ENCODE measurements at regions not wholly inside any gene's neighbourhood (a gene's known extent, or its start where the extent isn't known, plus 50 kb on each side); places are given as distances from the start of the nearest gene placed in this dataset.
A peak's percentile ranks its signal among the peaks of the same experiment; 100 is the strongest.

DNA sequence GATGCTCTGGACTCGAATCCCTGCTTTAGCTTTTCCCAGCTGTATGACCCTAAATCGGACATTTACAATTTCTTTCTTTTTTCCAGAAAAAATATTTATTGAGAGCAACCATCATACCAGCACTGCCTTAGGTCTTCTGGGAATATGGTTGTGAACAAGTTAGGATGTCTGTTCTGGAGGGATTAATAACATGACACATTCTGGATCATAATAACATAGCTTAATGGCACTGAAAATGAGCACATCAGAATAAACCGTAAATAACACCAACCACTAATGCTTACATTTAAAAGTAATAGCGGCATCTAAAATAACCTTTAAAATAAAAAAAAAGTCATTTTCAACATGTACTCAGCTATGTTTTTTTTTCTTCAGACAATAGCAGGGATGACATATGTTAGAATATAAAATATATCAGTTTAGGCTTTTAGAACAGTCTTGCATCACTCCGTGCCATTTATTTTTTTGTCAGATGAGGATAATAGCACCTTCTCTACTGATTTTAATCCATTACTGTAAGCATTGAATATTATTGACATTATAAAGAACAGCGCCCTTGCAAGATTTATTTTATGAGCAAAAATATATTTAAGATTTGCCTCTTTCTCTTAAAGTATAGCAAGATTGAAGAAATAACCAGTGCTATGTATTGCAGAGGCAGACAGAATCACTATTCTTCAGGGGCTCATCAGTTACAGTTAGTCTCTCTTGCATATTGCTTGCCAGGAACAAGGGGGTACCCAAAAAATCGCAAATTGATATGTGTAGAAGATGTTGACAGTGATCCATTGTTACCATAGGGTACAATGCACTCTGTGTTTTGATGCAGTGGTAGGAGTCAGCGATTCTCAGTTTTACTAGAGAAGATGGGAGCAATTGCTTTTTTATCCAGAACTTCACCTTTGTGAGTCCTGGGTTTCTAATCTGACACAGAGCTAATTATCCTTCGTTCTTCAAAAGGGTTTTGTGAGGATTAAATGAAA lies 168.4 kb upstream of the NR3C1 start:
- TF ChIP-seq, protein P1, sequence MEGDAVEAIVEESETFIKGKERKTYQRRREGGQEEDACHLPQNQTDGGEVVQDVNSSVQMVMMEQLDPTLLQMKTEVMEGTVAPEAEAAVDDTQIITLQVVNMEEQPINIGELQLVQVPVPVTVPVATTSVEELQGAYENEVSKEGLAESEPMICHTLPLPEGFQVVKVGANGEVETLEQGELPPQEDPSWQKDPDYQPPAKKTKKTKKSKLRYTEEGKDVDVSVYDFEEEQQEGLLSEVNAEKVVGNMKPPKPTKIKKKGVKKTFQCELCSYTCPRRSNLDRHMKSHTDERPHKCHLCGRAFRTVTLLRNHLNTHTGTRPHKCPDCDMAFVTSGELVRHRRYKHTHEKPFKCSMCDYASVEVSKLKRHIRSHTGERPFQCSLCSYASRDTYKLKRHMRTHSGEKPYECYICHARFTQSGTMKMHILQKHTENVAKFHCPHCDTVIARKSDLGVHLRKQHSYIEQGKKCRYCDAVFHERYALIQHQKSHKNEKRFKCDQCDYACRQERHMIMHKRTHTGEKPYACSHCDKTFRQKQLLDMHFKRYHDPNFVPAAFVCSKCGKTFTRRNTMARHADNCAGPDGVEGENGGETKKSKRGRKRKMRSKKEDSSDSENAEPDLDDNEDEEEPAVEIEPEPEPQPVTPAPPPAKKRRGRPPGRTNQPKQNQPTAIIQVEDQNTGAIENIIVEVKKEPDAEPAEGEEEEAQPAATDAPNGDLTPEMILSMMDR (IDR thresholded peaks at IDR 0.05; ENCODE audit: low read depth, low read length, missing control alignments): no peak
- DNase-seq: no peak
- in situ Hi-C loops (cut with HindIII; ENCODE audit: low pct_ligation_motif_present, low sequenced_read_pairs): no loop called here

DNA sequence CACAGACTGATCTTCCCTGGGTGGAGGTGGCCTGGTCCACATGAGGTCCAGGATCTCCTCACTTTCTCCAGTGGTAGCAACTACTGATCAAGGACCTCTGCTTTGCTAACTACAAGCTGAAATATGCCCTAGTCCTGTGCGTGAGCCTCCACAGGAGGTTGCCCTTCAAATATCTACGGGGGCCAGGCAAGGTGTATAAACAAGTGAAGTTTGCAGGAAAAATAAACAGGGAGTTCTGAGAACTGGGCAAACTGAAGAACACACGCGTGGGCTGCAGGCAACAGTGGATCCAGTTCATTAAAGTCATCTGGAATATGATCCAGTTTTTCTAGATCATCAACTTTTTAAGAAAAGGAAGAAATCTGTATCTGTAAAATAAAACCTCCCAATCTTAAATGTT lies 167.5 kb upstream of the NR3C1 start:
- no peak for DNase-seq
- no peak overlapping the region for H3K4me3 ChIP-seq (ENCODE audit: low read depth, low read length)
- no peaks in the 10 kb centered on the region for H3K36me3 ChIP-seq (replicated peaks)
- TF ChIP-seq, protein P1 (IDR thresholded peaks at IDR 0.05; ENCODE audit: low read depth, low read length, missing control alignments): no peak
- in situ Hi-C loops (cut with HindIII; ENCODE audit: low pct_ligation_motif_present, low sequenced_read_pairs): no loop called here
- H3K27ac ChIP-seq: no peak overlapping the region
- H3K27me3 ChIP-seq (replicated peaks): no peaks in the 10 kb centered on the region

More for the DNA sequence above, 168.4 kb upstream of the NR3C1 start:
- Histone ChIP-seq H3K27me3 (replicated peaks) (no peaks in the 10 kb centered on the region), H3K36me3 (replicated peaks) (no peaks in the 10 kb centered on the region), H3K27ac (no peak overlapping the region), H3K4me3 (ENCODE audit: low read depth, low read length) (no peak overlapping the region)

DNA sequence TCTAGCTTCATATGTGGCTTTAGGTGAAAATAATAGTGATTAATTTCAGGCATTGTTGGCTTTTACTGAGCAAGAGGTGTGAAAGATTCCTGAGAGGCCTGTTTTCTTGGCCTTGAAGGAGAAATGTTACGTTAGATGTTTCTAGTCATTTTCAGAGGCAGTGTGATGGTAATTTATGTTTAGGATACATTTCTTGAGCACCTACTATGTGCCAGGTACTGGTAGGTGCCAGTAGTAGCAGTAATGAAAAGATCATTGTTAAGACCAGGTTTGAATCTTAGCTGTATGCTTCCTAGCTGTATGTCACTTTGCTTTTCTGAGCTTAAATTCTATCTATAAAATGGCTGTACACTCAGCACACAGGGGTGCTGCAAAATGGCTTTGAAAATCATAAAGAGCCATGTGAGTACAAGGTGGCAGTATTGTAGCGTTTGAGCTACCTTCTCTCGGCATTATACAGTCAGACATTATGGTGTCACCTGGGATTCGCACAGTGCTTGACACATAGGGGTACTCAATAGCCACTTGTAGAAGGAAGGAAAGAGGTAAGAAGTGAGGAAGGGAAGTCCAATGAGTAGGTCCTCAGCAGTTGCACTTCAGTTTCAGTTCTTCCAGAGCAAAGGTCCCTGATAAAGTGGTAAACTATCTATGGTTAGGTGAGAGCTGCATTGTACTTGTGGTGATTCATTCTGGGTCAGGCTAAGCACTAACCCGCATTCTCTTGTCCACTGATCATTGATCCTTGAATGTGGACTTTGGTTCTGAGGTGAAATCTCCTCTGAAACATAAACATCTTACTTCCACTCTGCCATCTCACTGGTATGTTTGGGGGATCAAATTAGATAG lies 166.5 kb upstream of the NR3C1 start:
- TF ChIP-seq, protein P1 (IDR thresholded peaks at IDR 0.05; ENCODE audit: low read depth, low read length, missing control alignments): no peak
- H3K27me3 ChIP-seq (replicated peaks): no peaks in the 10 kb centered on the region
- no peak for DNase-seq
- in situ Hi-C loops (cut with HindIII; ENCODE audit: low pct_ligation_motif_present, low sequenced_read_pairs): no loop called here
- no peak overlapping the region for H3K4me3 ChIP-seq (ENCODE audit: low read depth, low read length)
- no peak overlapping the region for H3K27ac ChIP-seq
- no peaks in the 10 kb centered on the region for H3K36me3 ChIP-seq (replicated peaks)

DNA sequence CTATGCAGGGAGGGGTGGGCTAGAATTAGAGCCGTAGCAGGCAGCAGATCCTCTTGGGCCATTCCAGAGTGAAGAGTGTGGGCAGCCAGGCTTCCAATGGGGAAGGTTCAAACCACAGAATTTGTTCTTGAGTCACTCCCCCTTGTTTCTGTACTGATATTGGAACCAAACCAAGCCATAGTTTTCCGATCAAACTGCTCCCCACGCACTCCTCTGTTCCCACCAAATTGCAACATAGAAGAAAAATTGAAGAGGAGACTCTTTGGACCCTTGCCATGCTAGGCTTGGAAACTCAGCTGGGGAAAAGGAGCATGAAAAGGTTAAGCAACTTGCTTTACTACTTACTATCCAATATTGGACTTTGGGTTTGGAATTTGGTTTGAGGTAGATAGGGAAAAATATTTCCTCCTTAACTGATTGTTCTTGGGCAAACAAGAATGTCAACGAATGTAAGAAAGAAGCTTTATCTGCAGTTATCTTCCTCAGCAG lies 165.8 kb upstream of the NR3C1 start:
- in situ Hi-C loops (cut with HindIII; ENCODE audit: low pct_ligation_motif_present, low sequenced_read_pairs): no loop called here
- TF ChIP-seq, protein P1 (IDR thresholded peaks at IDR 0.05; ENCODE audit: low read depth, low read length, missing control alignments): no peak
- Histone ChIP-seq H3K4me3 (ENCODE audit: low read depth, low read length) (no peak overlapping the region), H3K27me3 (replicated peaks) (no peaks in the 10 kb centered on the region), H3K27ac (no peak overlapping the region), H3K36me3 (replicated peaks) (no peaks in the 10 kb centered on the region)
- DNase-seq: peak; percentile 52

DNA sequence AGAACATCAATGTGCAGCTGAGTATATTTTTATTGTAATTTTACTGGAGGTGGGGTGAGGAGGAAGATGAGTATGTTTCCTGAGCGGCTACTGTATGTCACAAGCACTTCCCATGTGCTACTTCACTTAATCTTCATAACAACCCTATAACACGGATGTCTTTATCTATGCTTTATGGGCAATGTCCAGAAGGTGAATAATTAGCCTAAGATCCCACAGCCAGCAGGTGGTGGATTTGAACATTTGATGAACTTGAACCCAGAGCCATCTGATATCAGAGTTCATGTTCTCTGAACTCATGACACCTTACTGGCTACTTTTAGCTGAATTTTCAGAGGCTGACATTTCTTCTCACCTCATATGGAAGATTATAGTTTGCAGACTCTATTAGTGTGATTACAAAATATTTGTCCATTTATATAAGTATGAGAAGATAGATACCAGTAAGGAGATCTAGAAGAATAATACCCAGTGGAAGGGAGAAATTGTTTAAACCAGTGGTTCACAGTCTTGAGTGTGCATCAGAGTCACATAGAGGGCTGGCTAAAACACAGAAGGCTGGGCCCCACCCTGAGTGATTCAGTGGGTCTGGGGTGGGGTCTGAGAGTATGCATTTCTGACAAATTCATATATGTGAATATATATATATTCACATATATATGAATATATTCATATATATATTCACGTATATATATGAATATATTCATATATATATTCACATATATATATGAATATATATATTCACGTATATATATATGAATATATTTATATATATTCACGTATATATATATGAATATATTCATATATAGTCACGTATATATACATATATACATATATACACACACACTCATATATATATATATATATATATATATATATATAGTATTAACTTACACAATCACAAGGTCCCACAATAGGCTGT lies 164.4 kb upstream of the NR3C1 start:
- in situ Hi-C loops (cut with HindIII; ENCODE audit: low pct_ligation_motif_present, low sequenced_read_pairs): no loop called here
- Histone ChIP-seq H3K27ac (no peak overlapping the region), H3K4me3 (ENCODE audit: low read depth, low read length) (no peak overlapping the region), H3K36me3 (replicated peaks) (no peaks in the 10 kb centered on the region), H3K27me3 (replicated peaks) (no peaks in the 10 kb centered on the region)
- DNase-seq: no peak
- TF ChIP-seq, protein P1 (IDR thresholded peaks at IDR 0.05; ENCODE audit: low read depth, low read length, missing control alignments): no peak

Measured in brain microvascular endothelial cell (primary cell).